ENCODE measurements at regions not wholly inside any gene's neighbourhood (a gene's known extent, or its start where the extent isn't known, plus 50 kb on each side); places are given as distances from the start of the nearest gene placed in this dataset.

GRCh38 chr18:41406834-41407233 lies 548.2 kb upstream of the PIK3C3 start:
- Histone ChIP-seq H2AFZ (ENCODE audit: low read length) (no peak overlapping the region), H3K9me3 (ENCODE audit: insufficient read depth in 2 of 2, low read depth in 1 of 2, low read length in 1 of 2) (no peaks in the 10 kb centered on the region), H4K5ac (ENCODE audit: insufficient read length, low read depth, low read length) (no peak overlapping the region), H2BK120ac (replicated peaks; ENCODE audit: low read depth, low read length) (no peak overlapping the region), H3K9ac (replicated peaks in 1 of 4; ENCODE audit: extremely low read depth in 1 of 4, low read depth in 3 of 4, low read length in 3 of 4) (no peak overlapping the region), H2BK5ac (ENCODE audit: low read depth, low read length) (no peak overlapping the region), H2AK5ac (ENCODE audit: low read depth, low read length) (no peak overlapping the region), H3K4me3 (ENCODE audit: extremely low read depth in 1 of 4, insufficient read depth in 2 of 4, low read depth in 3 of 4, low read length in 4 of 4) (no peak overlapping the region), H3K79me2 (ENCODE audit: control insufficient read depth in 1 of 2, insufficient read depth in 2 of 2, low read length in 2 of 2) (no peaks in the 10 kb centered on the region), H4K20me1 (replicated peaks in 1 of 2; ENCODE audit: control insufficient read depth in 1 of 2, insufficient read depth in 2 of 2, low read length in 2 of 2) (no peaks in the 10 kb centered on the region), H3K27me3 (replicated peaks in 1 of 4; ENCODE audit: control insufficient read depth in 3 of 4, extremely low read depth in 1 of 4, insufficient read depth in 3 of 4, low read length in 3 of 4) (no peaks in the 10 kb centered on the region), H3K14ac (ENCODE audit: insufficient read length) (no peak overlapping the region), H3K79me1 (ENCODE audit: low read depth, low read length) (no peaks in the 10 kb centered on the region), H3K4ac (replicated peaks; ENCODE audit: insufficient read length, low read depth, low read length) (no peak overlapping the region), H3K23me2 (ENCODE audit: low read depth, low read length) (no peaks in the 10 kb centered on the region), H4K91ac (replicated peaks; ENCODE audit: insufficient read length, low read length) (no peak overlapping the region), H3K27ac (ENCODE audit: low read depth, low read length) (no peak overlapping the region), H3K36me3 (ENCODE audit: control insufficient read depth in 2 of 4, insufficient read depth in 4 of 4, low read length in 3 of 4) (no peaks in the 10 kb centered on the region), H3K18ac (ENCODE audit: extremely low read depth, low read length) (no peak overlapping the region), H3K56ac (replicated peaks; ENCODE audit: insufficient read length, low read depth, low read length) (no peak overlapping the region), H4K8ac (ENCODE audit: extremely low read depth, insufficient read depth, low read length) (no peak overlapping the region), H3K4me1 (replicated peaks in 1 of 4; ENCODE audit: control insufficient read depth in 3 of 4, insufficient read depth in 4 of 4, low read length in 3 of 4) (no peaks in the 10 kb centered on the region), H2BK20ac (ENCODE audit: low read length) (no peak overlapping the region), H2BK15ac (ENCODE audit: low read length) (no peak overlapping the region), H3K23ac (ENCODE audit: insufficient read length) (no peak overlapping the region), H3K4me2 (ENCODE audit: insufficient read depth in 1 of 2, low read depth in 2 of 2, low read length in 2 of 2) (no peak overlapping the region), H2BK12ac (ENCODE audit: low read depth, low read length) (no peak overlapping the region)
- no peak for TF ChIP-seq JUN (IDR thresholded peaks at IDR 0.05; ENCODE audit: low read depth, low read length)
- TF ChIP-seq POLR2A (IDR thresholded peaks at IDR 0.05; ENCODE audit: control extremely low read depth in 1 of 2, low read depth in 2 of 2, low read length in 2 of 2): no peak
- no peak for TF ChIP-seq NANOG (IDR thresholded peaks at IDR 0.05; ENCODE audit: insufficient read depth, low read depth, low read length, poor library complexity, severe bottlenecking)
- TF ChIP-seq CHD2 (IDR thresholded peaks at IDR 0.05; ENCODE audit: low read length): no peak
- no peak for TF ChIP-seq EZH2 (IDR thresholded peaks at IDR 0.05; ENCODE audit: low read depth, low read length, severe bottlenecking)
- TF ChIP-seq SIX5 (IDR thresholded peaks at IDR 0.05; ENCODE audit: low read depth, low read length): no peak
- ChIA-PET CTCF (ENCODE audit: partially characterized antibody) (no interaction called here), POLR2A (ENCODE audit: partially characterized antibody) (no interaction called here)
- 84% methylated on average over 2 of the region's 2 CpGs; no CpG with 5 or more reads in 1 of the 2 experiments for WGBS, 2 experiments (ENCODE audit: extremely low coverage in 1 of 2, insufficient coverage in 1 of 2, insufficient read length in 1 of 2, insufficient replicate concordance in 2 of 2, low coverage in 1 of 2, low lambda C conversion rate in 2 of 2, missing lambda C conversion rate in 1 of 2)
- FAIRE-seq: no peak
- DNase-seq (ENCODE audit: low read depth in 1 of 2, low spot score in 2 of 2): no peak

All from H1 (cell line).